GM21576 (cell line): ENCODE measurements at regions not wholly inside any gene's neighbourhood (a gene's known extent, or its start where the extent isn't known, plus 50 kb on each side); places are given as distances from the start of the nearest gene placed in this dataset.

Experiments used
- ATAC-seq: cut with Tn5 transposase; IDR thresholded peaks from one replicate; pipeline ENCODE4 v1.9.1; 2021; ENCODE audit warnings: mild to moderate bottlenecking, moderate library complexity; ENCODE audit not compliant: unreplicated experiment

DNA sequence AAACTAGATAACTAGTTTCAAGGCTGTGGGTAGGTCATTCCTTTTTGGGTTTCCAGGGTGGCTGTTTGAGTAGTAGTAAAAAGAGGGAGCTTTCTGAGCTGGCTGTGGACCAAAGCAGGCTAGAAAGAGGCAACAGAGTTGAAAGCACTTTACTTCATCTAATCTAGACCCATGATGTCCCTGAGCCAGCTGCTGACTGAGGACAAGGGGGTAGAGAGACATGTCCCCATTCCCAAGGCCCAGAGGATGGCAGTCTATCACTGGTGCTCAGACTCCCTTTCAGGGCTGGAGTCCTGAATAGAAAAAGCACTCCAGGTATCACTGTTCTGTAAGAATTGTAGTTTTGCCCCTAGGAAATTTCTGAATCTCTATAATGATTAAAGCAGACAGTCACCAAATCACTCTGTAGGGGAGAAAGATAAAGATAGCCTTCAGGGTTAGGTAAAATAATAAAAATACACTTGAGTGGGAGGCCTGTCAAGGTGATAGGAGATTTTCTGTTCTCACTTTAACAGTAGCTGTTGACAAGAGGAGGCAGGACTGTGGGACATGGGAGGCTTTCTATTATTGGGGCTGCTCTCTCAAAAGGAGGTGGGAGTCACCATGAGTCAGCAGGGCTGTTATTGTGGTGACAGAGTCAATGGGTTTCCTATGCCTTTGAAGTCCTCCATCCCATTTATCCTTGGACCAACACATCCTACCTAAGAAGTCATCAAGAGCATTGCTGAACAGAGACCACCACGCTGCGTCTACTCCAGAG is 190.2 kb upstream of the MPHOSPH6 start:
- no peak for ATAC-seq

DNA sequence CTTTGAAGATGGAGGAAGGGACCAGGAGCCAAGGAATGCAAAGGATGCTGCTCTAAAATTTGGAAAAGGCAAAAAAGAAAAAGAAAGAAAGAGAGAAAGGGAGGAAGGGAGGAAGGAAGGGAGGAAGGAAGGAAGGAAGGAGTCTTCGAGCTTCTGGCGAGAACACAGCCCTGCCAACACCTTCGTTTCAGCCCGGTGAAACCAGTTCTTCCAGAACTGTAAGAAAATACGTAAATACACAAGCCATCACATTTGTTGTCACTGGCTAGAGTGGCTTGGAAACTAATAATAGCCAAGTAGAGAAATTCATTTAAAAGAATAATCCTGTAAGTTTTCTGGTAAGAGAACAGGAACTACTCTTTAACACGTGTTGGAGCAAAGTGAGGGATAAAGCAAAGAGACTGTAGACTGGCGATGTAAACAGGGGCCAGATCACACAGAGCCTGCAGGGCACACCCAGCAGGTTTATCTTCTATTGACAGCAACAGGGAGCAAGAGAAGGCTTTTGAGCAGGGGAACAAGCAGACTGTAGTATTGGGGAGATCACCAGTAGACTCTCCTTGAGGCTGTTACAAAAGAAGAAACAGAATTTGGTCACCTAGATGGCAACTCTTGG is 188.7 kb upstream of the MPHOSPH6 start:
- ATAC-seq, result no peak

DNA sequence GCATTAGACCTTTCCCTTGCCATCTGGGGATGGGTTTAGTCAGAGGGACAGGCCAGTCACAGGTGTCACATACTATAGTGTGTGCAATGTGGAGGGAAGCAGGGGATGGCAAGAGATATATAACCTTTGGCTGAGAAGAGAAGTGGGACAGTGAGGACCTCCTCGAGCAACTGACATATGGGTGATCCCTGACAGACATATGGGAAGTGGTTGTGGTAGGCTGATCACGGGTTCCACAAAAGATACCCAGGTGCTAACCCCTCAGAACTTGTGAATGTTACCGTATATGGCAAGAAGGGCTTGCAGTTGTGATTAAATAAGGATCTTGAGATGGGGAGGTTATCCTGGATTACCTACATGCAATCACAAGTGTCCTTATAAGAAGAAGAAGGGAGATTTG is 188.1 kb upstream of the MPHOSPH6 start:
- no peak for ATAC-seq

DNA sequence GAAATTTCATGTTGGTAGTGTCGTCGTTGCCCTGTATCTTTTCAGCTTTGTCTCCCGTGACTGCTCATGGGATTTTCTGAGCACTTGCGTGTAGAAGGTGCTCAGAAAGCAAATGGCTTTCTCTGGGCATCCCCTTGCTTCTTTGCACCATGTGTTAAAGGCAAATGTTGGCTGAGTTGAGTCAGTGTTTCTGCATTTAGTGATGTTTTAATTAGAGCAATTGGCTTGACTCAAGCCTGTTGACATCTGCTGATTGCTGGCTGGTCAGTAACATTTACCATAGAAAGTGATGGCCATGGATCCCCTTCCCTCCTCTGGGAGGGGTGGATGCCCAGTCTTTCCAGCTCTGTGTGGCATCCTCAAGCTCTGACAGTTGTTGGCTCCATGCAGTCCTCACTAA is 187.2 kb upstream of the MPHOSPH6 start:
- ATAC-seq, result no peak

DNA sequence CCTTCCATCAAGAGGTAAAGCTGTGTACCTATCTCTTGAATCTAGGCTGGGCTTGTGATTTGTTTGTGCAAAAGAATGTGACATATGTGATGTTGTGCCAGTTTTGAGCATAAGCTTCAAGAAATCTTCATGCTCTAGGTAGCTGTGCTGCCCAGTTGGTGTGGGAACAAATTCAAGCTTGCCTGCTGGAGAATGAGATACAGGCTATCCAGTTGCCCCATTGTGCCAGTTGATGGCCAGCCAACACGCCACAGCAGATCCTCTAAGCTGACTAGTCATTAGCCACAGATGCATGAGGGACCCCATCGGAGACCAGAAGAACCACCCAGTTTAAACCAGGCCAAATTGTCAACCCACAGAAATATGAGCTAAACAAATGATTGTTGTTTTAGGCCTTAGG is 180.5 kb upstream of the MPHOSPH6 start:
- ATAC-seq, result no peak

DNA sequence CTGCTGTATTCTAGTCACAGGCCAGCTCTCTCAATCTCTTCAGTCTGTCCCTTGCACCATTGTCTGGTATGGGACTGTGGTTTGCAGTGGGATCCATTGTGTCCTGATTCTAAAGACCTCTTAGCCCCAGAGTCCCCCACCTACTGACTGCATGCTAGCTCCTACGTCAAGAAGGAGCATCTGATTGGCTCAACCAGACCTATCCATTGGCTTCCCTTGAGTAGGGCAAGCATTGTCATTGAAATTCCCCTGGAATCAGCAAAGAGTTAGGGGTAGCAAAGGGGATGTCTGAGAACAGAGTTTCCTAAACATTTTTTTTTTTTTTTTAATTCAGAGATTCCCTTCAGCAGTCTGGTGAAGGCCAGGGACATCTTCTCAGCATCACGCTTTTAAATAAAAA is 175.3 kb upstream of the MPHOSPH6 start:
- no peak for ATAC-seq

DNA sequence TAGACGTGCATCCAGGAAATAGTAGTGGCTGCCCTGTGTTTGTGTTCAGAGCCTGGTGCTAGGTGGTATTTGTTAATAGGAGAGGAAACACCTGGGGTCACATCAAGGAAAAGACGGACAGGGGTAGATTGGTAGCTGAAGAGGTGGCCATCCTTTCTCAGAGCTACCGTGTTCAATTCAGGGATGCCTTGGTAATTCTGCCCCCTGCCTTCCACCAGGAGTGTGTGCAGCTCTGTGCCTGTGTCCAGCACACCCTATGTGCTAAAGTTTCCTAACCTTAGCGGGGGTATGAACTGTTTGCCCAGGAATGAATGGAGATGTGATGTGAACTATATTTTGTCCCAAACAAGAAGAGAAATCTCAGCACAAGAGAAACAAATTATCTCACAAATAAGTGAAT is 174.1 kb upstream of the MPHOSPH6 start:
- ATAC-seq, result no peak

DNA sequence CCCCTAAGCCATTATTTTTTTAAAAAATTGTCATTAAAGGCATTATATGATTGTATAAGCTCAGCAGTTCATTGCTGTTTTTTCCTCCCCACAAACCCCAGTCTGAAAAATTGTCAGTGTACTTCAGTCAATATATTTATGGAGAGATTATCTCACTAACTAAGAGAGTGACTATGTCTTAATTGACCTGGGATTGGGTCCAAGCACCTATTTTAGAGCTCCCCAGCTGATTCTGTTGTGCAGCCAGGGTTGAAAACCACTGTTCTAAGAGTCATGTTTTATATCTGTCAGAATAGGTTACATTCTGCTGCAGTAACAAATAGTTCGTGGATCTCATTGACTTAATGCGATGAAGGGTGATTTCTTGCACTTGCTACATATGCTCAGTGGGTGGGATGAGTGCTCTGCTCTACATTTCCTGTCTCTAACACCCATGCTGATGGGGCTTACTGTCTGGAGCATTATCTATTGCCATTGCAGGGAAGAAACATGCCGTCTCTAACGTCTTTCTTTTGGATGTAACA is 171.2 kb upstream of the MPHOSPH6 start:
- ATAC-seq, result no peak

DNA sequence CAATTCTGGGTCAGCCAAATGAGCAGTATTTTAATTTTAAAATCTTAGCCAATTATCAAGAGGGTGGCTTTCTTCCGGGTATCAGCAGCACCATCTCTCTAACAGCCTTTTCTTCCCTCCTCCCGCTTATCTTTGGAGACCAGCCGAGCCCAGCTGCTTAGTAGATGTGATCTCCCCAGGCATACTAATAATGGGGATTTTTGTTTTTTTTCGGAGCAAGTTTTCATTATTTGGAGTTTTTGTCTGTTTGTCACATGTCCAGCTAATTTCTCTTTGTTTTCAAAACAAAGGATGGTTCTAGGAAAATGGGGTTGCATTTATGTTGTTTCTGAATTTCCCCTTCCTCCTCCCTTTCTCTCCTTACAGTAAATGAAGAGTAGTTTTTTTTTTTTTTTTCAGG is 170.5 kb upstream of the MPHOSPH6 start:
- ATAC-seq, result no peak

DNA sequence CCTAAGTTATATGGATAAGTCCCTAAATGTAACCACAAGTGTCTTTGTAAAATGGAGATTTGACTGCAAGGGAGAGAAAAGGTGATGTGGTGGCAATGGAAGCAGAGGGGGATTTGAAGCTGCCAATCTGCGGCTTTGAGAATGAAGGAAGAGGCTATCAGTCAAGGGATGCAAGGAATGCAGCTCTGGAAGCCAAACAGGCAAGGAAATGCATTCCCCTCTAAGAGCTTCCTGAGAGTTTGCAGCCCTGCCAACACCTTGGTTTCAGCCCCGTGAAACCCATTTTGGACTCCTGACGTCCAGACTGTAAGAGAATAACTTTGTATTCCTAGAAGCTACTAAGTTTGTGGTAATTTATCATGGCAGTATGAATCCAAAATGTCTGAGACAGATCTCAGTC is 167.3 kb upstream of the MPHOSPH6 start:
- ATAC-seq, result no peak

DNA sequence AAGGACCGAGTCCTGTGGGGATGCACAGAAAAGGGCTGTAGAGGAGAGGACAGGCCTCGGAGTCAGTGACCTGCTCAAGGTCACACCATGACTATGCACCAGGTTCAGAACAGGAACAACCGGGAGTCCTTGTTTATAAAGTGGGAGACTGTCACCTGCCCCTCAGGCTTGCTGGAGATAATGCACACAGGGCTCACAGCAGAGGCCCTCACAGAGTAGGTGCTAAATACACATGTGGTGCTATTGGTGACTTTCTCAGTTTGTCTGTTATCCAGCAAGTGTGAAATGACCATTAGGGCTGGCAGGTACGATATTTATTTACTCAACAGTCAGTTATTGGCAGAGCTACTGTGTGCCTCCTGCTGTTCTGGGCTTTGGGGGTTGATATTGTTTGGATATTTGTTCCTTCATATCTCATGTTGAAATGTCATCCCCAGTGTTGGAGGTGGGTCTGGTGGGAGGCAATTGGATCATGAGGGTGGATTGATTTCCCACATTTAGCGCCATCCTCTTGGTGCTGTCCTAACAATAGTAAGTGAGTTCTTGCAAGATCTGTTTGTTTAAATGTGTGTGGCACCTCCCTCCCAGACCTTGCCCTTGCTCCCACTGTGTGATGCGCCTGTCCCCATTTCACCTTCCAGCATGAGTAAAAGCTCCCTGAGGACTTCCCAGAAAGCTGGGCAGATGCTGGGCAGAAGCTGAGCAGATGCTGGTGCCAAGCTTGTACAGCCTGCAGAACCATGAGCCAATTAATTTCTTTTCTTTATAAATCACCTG is 162.1 kb upstream of the MPHOSPH6 start:
- no peak for ATAC-seq

DNA sequence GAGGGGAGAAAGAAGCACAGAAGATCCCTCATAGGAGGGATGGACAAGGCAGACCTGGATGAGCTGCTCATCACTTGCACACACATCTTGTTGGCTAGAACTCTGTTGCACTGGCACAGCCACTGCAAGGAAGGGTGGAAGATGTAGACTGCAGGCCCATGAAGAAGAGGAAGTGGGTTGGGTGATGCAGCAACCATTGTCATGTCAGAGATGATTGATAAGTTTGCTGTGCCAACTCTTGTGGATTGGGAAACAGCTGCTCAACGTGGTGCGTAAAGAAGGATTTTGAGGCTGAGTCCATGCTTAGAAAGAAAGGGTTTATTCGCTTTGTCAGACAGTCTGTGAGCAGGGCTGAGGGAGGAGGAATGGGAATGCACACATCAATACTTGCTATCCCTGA is 161.4 kb upstream of the MPHOSPH6 start:
- ATAC-seq, result no peak

DNA sequence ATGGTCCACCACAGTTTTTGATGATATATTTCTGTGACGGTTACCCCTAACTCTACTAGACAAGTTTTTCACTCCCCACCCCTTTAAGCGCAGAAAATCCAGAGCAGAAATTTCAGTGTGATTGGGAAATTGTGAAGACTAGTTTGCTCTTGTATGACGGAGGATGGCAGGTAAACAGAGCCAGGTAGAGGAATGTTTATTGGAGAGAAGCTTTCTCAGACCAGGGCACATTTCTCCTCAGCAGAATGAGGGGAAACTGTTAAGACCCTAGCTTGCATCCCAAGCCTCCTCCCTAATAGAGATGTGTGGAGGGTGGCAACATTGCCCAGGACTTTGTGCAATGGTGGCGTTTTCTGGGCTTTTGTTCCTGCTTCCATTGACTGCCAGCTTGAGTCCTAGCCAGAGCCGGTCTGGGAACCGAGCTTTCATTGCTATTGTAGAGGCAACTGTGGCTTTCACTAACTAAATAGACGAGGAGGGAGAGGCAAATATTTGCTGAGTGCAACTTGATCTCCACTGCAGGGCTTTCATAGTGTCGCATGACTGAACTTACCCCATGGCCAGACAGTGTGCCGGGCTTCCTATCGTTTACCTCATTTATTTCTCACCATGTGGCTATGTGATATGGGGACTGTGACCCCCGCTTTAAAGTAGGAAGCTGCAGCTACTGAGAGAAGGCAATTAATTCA is 159.6 kb upstream of the MPHOSPH6 start:
- ATAC-seq, result no peak

DNA sequence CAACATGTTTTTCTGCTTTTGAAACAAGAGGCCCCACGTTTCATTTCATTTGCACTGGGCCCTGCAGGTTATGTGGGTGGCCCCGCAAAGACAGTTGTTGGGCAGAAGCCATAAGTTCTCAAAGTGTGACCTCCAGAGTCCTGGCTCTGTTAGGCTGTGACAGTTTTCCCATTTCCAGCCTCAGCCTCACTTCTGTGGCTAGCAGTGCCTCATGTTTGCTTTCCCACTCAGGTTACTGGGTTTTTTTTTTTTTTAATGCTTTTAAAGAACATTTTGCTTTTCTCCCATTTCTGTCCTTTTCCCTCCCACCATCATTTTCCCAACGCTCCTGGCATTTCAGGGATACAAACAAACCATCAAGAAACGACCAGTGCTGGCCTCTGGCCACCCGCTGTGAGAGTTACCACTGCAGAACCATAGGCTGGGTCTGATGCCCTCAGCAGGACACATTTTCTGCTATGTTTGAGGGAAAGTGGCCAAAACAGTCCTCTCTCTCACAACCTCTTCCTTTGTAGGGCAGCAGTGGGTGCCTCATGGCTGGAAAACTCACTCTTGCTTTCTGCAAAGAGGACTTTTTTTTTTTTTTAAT is 159.0 kb upstream of the MPHOSPH6 start:
- ATAC-seq, result no peak

DNA sequence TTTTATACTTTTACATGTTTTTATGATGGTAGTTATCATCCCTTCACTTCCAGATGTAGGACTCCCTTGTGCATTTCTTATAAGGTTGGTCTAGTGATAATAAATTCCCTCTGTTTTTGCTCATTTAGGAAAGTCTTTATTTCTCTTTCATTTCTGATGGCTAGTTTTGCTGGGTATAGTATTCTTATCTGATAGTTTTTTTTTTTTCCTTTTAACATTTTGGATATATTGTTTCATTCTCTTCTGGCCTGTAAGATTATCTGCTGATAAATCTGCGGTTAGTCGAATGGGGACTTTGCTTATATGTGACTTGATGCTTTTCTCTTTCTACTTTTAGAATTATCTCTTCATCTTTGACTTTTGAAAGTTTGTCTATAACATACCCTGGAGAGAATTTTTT is 153.1 kb upstream of the MPHOSPH6 start:
- no peak for ATAC-seq

DNA sequence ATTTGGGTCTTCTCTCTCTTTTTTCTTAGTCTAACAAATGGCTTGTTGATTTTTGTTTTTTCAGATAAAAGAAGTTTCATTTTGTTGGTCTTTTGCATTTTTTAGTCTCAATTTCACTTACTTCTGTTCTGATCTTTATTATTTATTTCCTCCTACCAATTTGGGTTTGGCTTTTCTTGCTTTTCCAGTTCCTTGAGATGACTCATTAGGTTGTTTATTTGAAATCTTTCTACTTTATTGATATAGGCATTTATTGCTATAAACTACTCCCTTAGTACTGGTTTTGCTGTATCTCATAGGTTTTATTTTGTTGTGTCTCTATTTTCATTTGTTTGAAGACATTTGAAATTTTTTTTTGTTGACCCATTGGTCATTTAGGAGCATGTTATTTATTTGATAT is 152.2 kb upstream of the MPHOSPH6 start:
- ATAC-seq, result no peak

DNA sequence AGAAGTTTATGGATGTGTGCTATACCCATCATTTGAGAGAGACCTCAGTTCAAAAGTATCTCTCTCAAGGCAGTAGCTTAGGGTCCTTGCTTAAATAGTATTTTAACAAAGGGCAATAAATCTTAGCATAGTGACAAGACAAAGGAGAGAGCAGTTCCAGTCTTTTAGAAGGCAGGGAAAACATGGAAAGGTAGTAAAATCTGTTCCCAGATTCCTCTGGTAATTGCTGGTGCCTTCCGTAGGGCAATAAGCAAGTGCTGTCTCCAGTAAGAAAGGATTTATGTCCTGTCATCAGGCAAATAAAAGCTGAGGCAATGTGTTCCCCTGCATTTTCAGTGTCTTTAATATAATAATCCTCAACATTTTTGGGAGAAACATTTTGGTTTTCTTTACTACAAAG is 149.0 kb upstream of the MPHOSPH6 start:
- no peak for ATAC-seq

DNA sequence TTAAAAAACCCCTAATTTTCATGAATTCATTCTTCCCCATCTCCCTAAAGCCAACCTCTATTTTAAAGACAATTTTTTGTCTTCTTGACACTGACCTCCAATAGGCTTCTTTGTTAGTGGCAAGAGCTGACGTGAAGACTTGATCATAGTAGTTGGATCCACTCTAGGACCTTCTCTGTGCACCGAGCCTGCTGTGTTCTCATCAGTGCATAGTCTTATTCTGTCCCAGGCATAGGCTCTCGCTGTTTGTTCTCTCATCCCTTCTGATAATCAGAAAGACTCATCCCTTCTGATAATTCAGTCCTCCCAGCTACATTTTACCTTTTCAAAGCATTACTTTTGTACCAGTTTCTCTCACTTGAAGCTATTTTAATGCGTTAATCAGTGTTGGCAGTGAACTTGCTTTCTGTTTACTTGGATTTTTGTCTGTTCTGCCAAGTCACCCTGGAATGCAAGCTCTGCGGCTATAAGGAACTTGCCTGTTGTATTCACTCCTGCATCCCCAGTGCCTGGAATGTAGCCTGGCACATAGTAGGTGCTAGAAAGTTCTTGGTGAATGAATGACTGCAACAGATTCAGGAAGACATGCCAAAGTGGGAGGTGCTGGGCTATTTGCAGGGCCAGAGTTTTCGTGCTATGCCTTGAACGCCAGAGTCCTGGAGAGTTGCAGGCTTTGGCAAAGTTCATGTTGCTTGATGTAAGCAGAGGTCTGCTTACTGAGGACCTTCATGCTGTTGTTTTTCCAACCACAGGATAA is 147.6 kb upstream of the MPHOSPH6 start:
- no peak for ATAC-seq

DNA sequence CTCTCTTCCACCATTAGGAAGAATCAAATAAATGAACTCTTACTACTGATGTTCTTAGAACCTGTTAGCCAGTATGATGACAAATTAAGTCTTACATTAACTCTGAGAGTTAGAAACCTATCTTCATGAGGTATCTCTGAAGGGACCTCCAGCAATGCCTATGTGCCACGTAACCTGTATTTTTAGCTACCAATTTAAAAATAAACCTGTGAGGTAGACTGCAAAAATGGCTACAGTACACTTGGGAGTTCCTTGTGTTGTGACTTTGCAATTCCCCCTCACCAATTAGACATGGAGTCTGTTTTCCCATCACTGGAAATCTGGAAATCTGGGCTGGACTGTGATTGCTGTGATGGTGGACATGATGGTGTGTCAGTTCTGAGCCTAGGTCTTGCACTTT is 143.7 kb upstream of the MPHOSPH6 start:
- ATAC-seq, result no peak

DNA sequence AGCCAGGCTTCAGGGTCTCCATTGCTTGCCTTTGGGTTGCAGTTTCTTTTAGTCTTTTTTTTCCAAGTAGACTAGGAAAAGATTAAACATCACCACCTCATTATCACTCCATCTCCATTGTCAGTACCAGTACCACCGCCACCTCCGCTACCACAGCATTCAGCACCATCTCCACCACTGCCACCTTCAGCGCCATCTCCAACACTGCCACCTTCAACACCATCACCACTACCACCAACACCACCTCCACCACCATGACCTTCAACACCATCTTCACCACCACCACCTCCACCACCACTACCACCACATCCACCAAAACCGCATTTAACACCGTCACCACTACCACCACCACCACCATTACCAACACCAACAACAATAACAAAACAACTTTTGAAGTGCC is 141.5 kb upstream of the MPHOSPH6 start:
- no peak for ATAC-seq
